ENCODE measurements at regions not wholly inside any gene's neighbourhood (a gene's known extent, or its start where the extent isn't known, plus 50 kb on each side); places are given as distances from the start of the nearest gene placed in this dataset.

- TF ChIP-seq EZH2 (IDR thresholded peaks at IDR 0.05; ENCODE audit: low read length, unreplicated experiment), result no peak
- TF ChIP-seq CTCF (conservative IDR thresholded peaks at IDR 0.05; ENCODE audit: low read depth, low read length), result no peak
These were observed 53.8 kb upstream of the JMY start for GRCh38 chr5:79182141-79182540.
